ENCODE measurements at regions not wholly inside any gene's neighbourhood (a gene's known extent, or its start where the extent isn't known, plus 50 kb on each side); places are given as distances from the start of the nearest gene placed in this dataset.

DNA sequence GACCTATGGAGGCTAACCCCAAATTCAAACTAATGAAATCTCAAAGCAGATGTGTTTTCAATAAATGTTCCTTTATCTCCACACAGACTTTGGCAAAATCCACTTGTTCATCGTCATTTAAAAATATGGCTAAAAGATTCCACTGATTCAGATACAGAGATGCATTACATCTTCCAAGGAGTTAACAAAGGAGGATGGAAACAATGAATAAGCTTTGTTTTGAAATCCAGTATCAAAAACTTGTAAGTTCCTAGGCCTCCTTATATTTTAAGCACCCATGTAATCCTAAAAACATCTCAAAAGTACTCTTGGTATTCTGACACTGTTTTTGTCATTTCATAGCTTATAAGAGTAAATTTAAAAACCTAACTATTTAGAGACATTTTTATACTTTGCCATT is 345.6 kb upstream of the ACTBL2 start:
- TF ChIP-seq EZH2 (IDR thresholded peaks at IDR 0.05; ENCODE audit: insufficient read depth, low read length) = no peak
- TF ChIP-seq, protein P1, sequence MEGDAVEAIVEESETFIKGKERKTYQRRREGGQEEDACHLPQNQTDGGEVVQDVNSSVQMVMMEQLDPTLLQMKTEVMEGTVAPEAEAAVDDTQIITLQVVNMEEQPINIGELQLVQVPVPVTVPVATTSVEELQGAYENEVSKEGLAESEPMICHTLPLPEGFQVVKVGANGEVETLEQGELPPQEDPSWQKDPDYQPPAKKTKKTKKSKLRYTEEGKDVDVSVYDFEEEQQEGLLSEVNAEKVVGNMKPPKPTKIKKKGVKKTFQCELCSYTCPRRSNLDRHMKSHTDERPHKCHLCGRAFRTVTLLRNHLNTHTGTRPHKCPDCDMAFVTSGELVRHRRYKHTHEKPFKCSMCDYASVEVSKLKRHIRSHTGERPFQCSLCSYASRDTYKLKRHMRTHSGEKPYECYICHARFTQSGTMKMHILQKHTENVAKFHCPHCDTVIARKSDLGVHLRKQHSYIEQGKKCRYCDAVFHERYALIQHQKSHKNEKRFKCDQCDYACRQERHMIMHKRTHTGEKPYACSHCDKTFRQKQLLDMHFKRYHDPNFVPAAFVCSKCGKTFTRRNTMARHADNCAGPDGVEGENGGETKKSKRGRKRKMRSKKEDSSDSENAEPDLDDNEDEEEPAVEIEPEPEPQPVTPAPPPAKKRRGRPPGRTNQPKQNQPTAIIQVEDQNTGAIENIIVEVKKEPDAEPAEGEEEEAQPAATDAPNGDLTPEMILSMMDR (IDR thresholded peaks at IDR 0.05; ENCODE audit: insufficient read depth, low read depth, low read length) = no peak
